Stimulated activated CD4-positive, alpha-beta T cell treated with anti-CD3 and anti-CD28 coated beads, Interleukin-2, amount 100 ng/mL, for 4 hours (primary cell): ENCODE measurements at regions not wholly inside any gene's neighbourhood (a gene's known extent, or its start where the extent isn't known, plus 50 kb on each side); places are given as distances from the start of the nearest gene placed in this dataset.
"Not testable (repeated sequence)": the region's sequence is repeated elsewhere in the genome, so short reads cannot be mapped to it uniquely, and the experiment has no call there.

ENCODE experiments used
- DNase-seq: peaks from one replicate; pipeline ENCODE4 v3.0.0-alpha.2; 2020; ENCODE audit warnings: low read depth

DNA sequence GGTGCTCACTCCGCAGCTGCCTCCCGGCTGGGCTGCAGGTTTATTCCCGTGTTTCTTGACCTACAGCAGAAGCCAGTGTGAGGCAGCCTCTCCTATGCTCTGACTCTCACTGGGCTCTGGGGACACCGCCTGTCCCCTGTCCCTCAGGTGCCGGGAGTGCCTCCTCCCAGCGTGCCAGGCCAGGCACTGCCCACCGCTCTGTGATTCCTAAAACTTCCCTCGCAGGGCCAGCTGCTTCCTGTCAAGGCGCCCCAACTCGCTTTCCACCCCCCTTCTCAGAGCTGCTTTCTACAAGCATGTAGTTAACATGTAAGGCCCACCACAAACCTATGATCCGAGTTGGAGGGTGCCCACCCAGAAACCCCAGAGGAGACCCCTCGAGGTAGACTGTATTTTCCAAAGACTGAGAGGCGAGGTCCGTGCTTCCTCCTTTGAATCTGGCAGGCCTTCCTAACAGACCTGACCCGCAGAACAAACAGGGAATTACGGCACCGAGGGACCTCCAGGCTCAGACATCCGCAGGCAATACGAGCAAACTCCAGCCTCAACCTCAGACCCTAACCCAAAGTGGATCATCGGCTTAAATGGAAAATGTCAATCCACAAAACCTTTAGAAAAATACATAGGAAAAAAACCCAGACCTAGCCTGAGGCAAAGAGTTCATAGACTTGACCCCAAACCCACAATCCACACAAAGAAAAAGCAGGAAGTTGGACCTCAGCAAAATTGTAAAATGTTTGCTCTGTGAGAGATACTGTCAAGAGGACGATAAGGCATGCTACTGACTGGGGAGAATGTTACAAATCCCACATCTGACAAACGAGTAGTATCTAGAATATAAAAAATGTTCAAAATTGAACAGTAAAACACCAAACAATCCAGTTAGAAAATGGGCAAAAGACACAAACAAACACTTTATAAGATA is 121.3 kb upstream of the IQSEC1 start:
- no peak for DNase-seq

DNA sequence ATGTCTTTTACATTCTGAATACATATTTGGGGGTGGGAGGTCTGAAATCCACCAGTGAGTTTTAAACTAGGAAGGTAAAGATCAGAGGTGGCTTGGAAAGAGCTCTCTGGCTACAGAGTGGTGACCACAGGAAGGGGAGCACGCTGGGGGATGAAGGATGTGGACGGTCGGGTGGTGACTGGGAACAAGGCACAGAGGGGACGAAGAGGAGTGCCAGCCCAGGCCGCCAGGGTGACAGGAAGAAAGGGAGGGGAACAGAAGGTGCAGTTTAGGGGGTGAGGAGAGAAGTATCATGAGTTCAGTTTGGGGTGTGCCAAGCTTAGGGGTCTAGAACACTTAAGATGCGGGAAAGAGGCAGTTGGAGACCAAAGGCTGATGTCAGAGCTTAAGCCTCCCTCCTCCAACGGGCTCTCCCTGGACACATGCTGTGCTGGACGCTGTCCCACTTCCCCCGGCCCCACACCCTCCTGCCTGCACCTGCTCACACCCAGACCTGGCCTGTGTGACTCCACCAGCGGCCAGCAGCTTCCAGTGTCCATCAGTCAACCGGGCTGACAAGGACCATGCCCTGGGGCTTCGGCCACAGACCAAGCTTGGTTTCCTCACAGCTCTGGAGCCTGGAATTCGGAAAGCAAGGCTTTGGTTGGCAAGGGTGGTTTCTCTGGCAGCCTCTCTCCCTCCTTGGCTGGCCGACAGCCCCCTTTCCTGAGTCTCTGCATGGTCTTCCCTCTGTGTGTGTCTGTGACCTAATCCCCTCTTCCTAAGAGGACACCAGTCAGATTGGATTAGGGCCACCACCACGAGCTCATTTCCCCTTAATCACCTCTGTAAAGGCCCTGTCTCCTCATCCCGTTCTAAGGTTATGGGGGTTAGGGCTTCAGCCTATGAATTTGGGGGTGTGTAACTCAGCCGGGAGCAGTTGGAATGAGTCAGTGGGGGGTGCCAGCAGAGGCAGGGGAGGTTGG is 120.4 kb upstream of the IQSEC1 start:
- no peak for DNase-seq

DNA sequence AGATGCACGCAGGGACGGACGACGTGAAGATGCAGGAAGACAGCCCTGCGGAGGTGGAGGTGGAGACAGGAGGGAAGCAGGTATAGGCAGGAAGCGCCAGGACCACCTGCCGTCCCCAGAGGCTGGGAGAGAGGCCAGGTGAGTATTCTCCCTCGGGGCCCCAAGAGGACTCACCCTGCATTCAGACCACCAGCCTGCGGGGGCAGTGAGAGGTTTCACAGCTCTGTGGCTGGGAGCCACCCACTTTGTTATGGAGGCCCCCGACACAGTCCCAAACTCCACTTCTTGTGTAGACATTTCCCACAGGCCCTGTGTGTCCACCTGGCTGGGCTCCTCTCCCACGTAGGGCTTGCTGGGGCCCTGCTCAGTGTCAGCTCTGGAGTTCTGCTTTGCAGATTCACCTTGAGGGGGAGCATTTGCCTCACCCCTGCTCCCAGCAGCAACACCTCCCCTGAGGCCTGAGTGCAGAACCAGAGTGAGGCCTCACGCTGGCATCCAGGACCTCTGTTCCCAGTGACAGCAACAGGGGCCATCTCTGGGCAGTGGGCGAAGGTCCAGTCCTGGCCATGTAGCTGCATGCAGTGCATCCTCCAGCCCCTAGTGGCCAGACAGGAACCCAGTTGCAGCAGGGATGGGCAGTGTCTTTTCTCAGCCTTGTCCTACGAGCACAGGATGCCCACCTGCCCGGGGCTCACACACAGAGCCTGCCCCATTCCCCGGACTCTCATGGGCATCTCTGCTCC is 119.4 kb upstream of the IQSEC1 start:
- DNase-seq, result no peak

GRCh38 chr3:13191016-13191415 is 117.8 kb upstream of the IQSEC1 start:
- DNase-seq, result no peak

DNA sequence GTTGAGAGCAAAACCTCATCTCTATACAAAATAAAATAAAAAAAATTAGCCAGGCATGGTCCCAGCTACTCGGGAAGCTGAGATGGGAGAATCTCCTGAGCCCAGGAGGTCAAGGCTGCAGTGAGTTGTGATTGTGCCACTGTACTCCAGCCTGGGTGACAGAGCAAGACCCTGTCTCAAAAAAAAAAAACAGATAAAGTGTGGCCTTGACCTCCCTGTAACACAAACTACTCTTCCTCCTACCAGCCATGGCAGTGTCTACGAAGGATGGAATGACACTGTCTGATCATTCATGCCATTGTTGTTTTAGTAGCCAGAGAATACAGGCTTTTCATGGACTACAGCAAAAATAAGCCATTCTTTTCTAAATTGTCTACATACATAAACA is 117.1 kb upstream of the IQSEC1 start:
- DNase-seq, result no peak

DNA sequence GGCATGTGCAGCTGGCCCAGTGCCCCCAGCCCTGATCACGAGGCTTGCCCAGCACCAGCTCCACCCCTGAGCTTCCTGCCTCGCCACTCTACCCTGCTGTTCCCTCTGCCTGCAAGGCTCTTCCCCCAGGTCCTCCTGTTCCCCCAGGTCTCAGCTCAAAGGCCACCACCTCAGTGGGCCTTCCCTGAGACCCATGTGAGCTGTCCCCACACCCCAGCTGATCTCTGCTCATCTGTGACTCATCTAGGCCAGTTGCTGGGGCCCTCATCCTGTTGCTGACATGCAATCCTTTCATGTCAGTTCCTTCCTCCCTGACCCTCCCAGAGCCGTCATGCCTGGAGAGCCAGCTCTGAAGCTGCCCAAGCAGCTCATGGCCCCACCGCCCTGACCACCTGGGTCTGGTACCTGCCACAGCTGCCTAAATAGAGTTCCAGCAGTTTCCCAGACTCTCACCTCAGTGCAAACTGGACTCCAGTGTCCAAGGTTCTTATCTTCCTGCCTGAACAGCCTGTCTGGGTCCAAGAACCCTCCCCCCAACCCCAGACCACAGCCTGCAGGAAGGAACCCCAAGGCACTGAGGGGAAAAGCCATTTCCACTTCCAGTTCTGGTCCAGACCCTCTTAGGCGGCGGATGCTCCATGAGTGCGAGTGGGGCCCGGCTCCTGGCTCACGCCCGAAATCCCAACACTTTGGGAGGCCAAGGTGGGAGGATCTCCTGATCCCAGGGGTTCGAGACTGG is 116.6 kb upstream of the IQSEC1 start:
- DNase-seq, result no peak

DNA sequence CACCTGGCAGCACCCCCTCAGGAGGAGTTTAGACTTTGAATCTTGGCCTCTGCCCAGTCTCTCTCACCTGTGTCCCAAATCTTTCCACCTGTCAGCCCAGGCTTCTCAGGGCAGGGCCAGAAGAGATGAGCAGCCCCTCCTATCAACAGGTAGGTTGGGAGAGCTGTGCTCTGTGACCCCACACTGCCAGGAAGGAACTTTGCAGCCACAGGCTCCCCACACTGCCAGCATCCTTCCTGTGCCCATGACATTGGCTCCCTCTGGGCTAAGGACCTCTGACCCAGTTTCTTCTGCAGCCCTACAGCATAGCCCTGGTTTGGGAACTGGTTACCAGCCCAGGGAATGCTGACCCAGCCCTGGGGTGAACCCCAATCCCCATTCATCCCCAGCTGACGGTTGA is 115.7 kb upstream of the IQSEC1 start:
- no peak for DNase-seq

DNA sequence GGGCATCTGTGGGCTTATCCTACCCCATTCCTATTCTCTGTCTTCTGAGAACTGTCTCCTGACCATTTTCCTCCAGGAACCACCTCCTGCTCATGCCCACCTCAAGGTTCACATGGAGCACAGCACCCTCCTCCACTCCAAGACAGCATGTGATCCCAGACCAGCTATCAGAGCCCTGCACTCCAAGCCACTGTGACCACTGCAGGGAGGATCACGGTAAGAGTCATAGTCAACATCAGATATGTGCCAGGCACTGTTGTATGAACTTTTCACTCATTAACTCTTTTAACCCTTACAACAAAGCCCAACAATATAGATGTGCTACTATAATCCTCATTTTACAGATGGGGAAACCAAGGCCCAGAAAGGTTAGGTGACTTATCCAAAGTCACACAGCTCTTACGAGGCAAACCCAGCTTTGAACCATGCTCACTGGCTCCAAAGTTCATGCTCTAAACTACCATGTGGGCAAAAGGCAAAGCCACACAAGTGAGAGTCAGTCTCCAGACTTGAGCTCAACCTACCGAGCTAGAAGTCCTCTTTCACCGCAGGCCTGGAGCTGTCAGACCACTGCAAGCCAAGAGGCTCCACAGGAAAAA is 115.1 kb upstream of the IQSEC1 start:
- no peak for DNase-seq

- DNase-seq, result no peak
Observed at GRCh38 chr3:13187593-13187992, 114.4 kb upstream of the IQSEC1 start.

DNA sequence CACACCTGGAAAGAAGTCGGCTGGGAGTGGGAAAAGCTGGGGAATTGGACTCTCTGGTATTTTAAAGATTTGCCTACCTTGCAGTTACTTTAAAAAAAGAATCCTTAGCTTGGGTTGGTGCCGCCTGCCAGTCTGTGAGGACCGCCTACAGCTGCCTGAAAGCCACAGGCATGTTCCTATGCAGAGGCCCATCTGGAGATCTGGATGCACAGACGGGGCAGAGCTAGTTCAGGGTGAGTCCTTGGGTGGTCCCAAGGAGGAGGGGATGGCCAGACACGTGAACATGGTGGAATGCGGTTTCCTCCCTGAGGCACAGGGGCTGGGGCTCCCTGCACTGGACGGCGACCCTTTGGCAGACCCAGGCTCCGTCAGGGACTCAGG is 113.2 kb upstream of the IQSEC1 start:
- no peak for DNase-seq

DNA sequence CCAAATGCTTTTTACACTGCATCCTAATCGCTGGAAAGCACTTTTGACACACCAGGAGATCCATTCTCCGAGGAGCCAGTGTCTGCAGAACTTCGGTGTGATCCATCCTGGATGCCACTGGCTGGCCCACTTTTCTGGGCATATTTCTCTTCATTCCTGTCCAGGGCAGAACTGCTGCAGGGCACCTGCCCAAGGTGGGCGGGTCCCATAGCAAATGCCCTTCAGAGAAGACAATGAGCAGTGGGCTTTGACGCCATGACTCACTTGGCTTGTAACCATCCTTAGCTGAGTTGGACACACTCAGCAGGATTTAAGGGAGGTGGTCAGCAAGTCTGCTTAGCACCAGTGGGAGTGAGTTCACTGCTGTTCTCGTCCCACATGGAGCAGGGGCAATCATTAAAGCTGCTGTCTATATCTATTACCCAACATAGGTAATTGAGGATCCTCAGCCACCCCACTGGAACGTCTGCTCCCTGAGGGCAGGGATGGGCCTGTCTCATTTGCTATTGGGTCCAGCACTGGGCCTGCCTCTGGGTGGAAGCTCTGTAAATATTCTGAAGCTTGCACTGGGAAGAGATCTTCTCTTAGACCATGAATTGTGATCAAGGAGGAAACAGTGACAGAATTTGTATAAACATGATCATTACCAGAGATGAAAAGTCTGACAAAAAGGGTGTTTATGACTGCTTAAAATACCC is 112.7 kb upstream of the IQSEC1 start:
- no peak for DNase-seq

GRCh38 chr3:13179582-13180210 is 106.5 kb upstream of the IQSEC1 start:
- DNase-seq, result not testable (repeated sequence)

GRCh38 chr3:13179181-13179580 is 106.0 kb upstream of the IQSEC1 start:
- DNase-seq, result no peak

DNA sequence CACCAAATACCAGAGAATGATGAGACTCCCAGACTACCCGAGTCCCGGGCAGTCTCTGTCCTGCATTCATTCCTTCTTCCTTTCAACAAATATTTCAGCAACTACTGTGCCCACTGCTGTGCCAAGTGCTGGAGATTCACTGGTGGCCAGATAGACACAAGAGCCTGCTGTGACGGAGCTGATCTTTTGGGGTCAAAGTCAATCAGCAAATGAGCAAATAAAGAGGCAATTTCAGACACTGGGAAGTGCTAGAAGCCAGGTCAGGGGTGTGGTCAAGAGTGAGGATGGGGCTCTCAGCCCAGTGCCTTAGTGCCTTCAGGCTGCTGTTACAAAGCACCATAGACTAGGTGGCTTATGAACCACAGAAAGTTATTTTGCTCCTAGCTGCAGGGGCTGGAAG is 104.9 kb upstream of the IQSEC1 start:
- no peak for DNase-seq

GRCh38 chr3:13177641-13178040 is 104.4 kb upstream of the IQSEC1 start:
- DNase-seq, result no peak

DNA sequence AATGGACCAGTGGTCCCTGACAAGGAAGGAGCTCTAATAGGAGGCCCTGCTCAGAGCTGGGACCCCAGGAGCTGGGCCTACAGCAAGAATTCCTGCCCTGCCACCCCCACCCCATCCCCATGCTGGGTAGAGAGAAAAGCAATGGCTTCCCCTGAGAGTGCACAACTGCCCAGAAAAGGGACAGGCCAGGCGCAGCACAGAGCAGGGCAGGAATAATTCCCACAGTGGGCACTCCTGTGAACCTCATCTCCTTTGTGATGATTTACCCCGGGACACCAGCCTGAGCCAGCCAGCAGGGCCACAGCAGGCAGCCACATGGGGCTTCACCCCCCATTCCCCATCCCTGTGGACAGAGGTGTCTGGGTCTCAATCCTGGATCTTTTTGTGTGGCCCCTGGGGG is 104.0 kb upstream of the IQSEC1 start:
- no peak for DNase-seq

GRCh38 chr3:13176445-13176844 is 103.2 kb upstream of the IQSEC1 start:
- DNase-seq, result no peak

DNA sequence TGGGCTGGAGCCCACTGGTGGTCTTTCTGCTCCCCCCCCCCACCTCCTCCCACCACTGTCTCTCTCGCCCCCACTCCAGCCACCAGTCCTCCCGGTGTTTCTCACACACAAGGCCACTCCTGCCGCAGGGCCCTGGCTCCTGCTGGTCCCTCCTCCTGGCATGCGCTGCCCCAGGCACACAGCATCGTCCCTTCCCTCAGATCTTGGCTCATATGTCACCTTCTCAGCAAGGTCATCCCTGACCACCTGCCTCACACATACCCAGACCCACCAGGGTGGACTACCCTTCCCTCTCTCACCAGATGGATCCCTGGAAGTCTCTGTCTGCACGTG is 101.5 kb upstream of the IQSEC1 start:
- no peak for DNase-seq

DNA sequence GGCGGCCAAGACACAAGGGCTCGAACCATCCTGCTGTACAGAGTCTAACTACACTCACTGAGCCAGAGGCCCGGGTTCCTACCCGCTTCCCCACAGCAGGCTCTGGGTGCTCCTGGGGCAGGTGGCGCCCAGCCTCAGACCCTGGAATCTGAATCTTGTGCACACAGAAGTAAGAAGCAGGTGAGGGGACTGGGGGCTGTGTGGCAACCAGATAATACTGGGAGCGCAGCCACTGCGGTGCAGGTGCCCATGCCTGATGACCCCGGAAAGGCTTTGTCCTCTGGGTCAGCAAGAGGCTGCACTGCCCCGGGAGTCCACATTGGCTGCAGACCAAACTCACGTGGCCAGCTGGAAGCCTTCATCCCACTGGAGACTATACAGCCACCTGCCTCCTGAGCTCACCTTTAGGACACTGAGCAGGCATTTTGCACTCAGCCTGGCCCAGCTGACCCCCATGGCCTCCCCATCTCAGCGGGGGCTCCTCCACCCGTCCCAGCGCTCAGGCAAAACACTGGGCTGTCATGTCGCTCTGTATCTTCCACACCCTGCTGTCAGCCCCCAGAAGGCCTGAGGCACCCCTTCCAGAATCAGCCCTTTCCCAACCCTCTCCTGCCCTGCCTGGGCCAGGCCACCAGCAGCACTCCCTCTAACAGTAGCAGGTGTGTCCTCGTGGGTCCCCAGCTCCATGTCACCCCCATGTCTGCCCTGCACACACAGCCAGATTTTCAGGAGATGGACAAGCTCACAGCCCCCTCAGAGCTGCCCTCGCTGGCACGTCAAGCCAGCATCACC is 101.0 kb upstream of the IQSEC1 start:
- DNase-seq, result no peak
